Liver (tissue), 3 donors: ENCODE measurements at regions not wholly inside any gene's neighbourhood (a gene's known extent, or its start where the extent isn't known, plus 50 kb on each side); places are given as distances from the start of the nearest gene placed in this dataset.

Experiments
- EGR1 ChIP-seq, 2 donors: IDR thresholded peaks; 2 replicates each; pipeline ENCODE4 v1.6.1; 2016 to 2018; ENCODE audit warnings: antibody characterized with exemption in 2 of 2, low read depth in 2 of 2
- FOXA1 ChIP-seq: IDR thresholded peaks from 2 replicates; pipeline ENCODE4 v1.6.1; 2016; ENCODE audit warnings: antibody characterized with exemption
- GABPA ChIP-seq, 2 donors: IDR thresholded peaks in 1 of 2; conservative IDR thresholded peaks in 1 of 2; 2 replicates each; pipeline ENCODE4 v1.6.1; 2016; ENCODE audit warnings: antibody characterized with exemption in 2 of 2, mild to moderate bottlenecking in 1 of 2, moderate library complexity in 1 of 2
- JUND ChIP-seq, 2 donors: IDR thresholded peaks; 2 replicates each; pipeline ENCODE4 v1.6.1; 2016; ENCODE audit warnings: antibody characterized with exemption in 2 of 2
- NR2F2 ChIP-seq: IDR thresholded peaks from 2 replicates; pipeline ENCODE4 v1.6.1; 2016; ENCODE audit warnings: antibody characterized with exemption
- RAD21 ChIP-seq, 2 donors: IDR thresholded peaks; 2 replicates each; pipeline ENCODE4 v1.6.1; 2016; ENCODE audit warnings: antibody characterized with exemption in 2 of 2, mild to moderate bottlenecking in 2 of 2
- REST ChIP-seq: IDR thresholded peaks from 2 replicates; pipeline ENCODE4 v1.6.1; 2016; ENCODE audit warnings: antibody characterized with exemption, mild to moderate bottlenecking
- SP1 ChIP-seq: IDR thresholded peaks from 2 replicates; pipeline ENCODE4 v1.6.1; 2018; ENCODE audit warnings: antibody characterized with exemption, mild to moderate bottlenecking
- TAF1 ChIP-seq: conservative IDR thresholded peaks from 2 replicates; pipeline ENCODE4 v1.6.1; 2016; ENCODE audit warnings: antibody characterized with exemption, mild to moderate bottlenecking
- YY1 ChIP-seq: IDR thresholded peaks from 2 replicates; pipeline ENCODE4 v1.6.1; 2016; ENCODE audit warnings: antibody characterized with exemption, mild to moderate bottlenecking
- TF ChIP-seq, protein P1 (sequence below): fragments of 150-350 bp; IDR thresholded peaks from 2 replicates; pipeline ENCODE4 v1.5.1; 2017; ENCODE audit warnings: improper control_type of control experiment, low read depth, low read length; ENCODE audit not compliant: missing input control
- TF ChIP-seq, protein P2 (sequence below): IDR thresholded peaks from 2 replicates; pipeline ENCODE4 v1.6.1; 2016; ENCODE audit warnings: antibody characterized with exemption
- TF ChIP-seq, protein P3 (sequence below): IDR thresholded peaks from 2 replicates; pipeline ENCODE4 v1.6.1; 2016; ENCODE audit warnings: antibody characterized with exemption
- TF ChIP-seq, protein P4 (sequence below): IDR thresholded peaks from 2 replicates; pipeline ENCODE4 v1.6.1; 2016; ENCODE audit warnings: antibody characterized with exemption
- donor health status: healthy.
- donor health status: healthy.

DNA sequence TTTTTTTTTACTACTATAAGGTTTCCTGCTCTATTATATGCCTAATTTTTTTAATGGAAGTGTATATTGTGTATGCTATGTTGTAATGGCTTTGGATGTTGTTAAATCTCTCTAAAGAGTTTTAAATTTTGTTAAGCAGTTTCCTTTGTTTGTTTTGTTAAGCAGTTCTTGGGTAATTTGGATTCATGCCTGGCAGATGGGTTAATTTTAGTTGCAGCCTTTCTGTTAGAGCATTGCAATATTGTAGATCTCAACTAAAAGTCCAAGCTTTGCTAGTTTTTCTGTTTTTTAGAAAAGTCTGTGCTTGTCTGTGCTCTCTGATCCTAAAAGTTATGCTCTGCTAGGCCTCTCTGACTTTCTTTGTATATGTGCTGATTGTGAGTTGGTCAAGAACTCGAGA, 1229.0 kb upstream of the NRXN1 start:
- TF ChIP-seq RAD21 (IDR thresholded peaks at IDR 0.05) (no peak), EGR1 (IDR thresholded peaks at IDR 0.05; ENCODE audit: low read depth in 2 of 2) (no peak), REST (no peak), JUND (IDR thresholded peaks at IDR 0.05) (no peak), YY1 (no peak), GABPA (IDR thresholded peaks at IDR 0.05 in 1 of 2, conservative IDR thresholded peaks at IDR 0.05 in 1 of 2) (no peak), SP1 (no peak), TAF1 (no peak), NR2F2 (no peak), FOXA1 (no peak)
- TF ChIP-seq, protein P1, sequence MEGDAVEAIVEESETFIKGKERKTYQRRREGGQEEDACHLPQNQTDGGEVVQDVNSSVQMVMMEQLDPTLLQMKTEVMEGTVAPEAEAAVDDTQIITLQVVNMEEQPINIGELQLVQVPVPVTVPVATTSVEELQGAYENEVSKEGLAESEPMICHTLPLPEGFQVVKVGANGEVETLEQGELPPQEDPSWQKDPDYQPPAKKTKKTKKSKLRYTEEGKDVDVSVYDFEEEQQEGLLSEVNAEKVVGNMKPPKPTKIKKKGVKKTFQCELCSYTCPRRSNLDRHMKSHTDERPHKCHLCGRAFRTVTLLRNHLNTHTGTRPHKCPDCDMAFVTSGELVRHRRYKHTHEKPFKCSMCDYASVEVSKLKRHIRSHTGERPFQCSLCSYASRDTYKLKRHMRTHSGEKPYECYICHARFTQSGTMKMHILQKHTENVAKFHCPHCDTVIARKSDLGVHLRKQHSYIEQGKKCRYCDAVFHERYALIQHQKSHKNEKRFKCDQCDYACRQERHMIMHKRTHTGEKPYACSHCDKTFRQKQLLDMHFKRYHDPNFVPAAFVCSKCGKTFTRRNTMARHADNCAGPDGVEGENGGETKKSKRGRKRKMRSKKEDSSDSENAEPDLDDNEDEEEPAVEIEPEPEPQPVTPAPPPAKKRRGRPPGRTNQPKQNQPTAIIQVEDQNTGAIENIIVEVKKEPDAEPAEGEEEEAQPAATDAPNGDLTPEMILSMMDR, result no peak
- TF ChIP-seq, protein P2, sequence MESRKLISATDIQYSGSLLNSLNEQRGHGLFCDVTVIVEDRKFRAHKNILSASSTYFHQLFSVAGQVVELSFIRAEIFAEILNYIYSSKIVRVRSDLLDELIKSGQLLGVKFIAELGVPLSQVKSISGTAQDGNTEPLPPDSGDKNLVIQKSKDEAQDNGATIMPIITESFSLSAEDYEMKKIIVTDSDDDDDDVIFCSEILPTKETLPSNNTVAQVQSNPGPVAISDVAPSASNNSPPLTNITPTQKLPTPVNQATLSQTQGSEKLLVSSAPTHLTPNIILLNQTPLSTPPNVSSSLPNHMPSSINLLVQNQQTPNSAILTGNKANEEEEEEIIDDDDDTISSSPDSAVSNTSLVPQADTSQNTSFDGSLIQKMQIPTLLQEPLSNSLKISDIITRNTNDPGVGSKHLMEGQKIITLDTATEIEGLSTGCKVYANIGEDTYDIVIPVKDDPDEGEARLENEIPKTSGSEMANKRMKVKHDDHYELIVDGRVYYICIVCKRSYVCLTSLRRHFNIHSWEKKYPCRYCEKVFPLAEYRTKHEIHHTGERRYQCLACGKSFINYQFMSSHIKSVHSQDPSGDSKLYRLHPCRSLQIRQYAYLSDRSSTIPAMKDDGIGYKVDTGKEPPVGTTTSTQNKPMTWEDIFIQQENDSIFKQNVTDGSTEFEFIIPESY, result no peak
- TF ChIP-seq, protein P3, sequence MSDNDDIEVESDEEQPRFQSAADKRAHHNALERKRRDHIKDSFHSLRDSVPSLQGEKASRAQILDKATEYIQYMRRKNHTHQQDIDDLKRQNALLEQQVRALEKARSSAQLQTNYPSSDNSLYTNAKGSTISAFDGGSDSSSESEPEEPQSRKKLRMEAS, result no peak
- TF ChIP-seq, protein P4, sequence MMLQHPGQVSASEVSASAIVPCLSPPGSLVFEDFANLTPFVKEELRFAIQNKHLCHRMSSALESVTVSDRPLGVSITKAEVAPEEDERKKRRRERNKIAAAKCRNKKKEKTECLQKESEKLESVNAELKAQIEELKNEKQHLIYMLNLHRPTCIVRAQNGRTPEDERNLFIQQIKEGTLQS, result no peak
